Vagina (tissue), 2 donors: ENCODE measurements at regions not wholly inside any gene's neighbourhood (a gene's known extent, or its start where the extent isn't known, plus 50 kb on each side); places are given as distances from the start of the nearest gene placed in this dataset.

ENCODE experiments used
- CTCF ChIP-seq, 3 experiments: fragments of 450-650 bp in 2 of 3; fragments of 200-600 bp in 1 of 3; sonication (generic) in 1 of 3; IDR thresholded peaks; one replicate each; pipeline ENCODE4 v1.5.1; 2017 to 2019; ENCODE audit warnings: antibody characterized with exemption in 3 of 3, mild to moderate bottlenecking in 2 of 3, moderate library complexity in 2 of 3
- POLR2A ChIP-seq, 2 donors: fragments of 450-650 bp; IDR thresholded peaks; one replicate each; pipeline ENCODE4 v1.6.1; 2017; ENCODE audit warnings: antibody characterized with exemption in 2 of 2, mild to moderate bottlenecking in 2 of 2, moderate library complexity in 2 of 2
- POLR2AphosphoS5 ChIP-seq, 2 donors: sonication (generic); formaldehyde crosslinking; IDR thresholded peaks; one replicate each; pipeline ENCODE4 v1.9.0; 2017; ENCODE audit warnings: antibody characterized with exemption in 2 of 2, mild to moderate bottlenecking in 2 of 2, low read depth in 1 of 2; ENCODE audit not compliant: insufficient read depth in 1 of 2

GRCh38 chr5:136764601-136765000 lies 399.3 kb upstream of the TRPC7 start:
- no peak for TF ChIP-seq POLR2A (IDR thresholded peaks at IDR 0.05)
- TF ChIP-seq CTCF (IDR thresholded peaks at IDR 0.05), result no peak
- no peak for TF ChIP-seq POLR2AphosphoS5 (IDR thresholded peaks at IDR 0.05; ENCODE audit: insufficient read depth in 1 of 2, low read depth in 1 of 2)
